NCI-H1105 treated with DMSO at 0.1 percent for 48 hours (cell line): ENCODE measurements at regions not wholly inside any gene's neighbourhood (a gene's known extent, or its start where the extent isn't known, plus 50 kb on each side); places are given as distances from the start of the nearest gene placed in this dataset.
A peak's percentile ranks its signal among the peaks of the same experiment; 100 is the strongest.

Source experiments
- DNase-seq: peaks from one replicate; lab custom pipeline; 2025; lab: John Stamatoyannopoulos, UW

DNA sequence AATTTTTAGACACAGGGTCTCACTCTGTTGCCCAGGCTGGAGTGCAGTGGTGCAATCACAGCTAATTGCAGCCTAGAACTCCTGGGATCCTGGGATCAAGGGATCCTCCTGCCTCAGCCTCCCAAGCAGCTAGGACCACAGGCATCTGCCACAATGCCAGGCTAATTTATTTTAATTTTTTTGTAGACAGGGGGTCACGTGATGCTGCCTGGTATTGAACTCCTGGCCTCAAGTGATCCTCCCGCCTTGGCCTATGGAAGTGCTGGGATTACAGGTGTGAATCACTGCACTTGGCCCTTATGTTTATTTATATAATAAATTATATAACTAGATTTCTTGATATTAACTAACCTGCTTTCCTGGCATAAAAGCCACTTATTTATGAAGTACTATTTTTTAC lies 1081.7 kb upstream of the FANCL start:
- DNase-seq, result no peak

DNA sequence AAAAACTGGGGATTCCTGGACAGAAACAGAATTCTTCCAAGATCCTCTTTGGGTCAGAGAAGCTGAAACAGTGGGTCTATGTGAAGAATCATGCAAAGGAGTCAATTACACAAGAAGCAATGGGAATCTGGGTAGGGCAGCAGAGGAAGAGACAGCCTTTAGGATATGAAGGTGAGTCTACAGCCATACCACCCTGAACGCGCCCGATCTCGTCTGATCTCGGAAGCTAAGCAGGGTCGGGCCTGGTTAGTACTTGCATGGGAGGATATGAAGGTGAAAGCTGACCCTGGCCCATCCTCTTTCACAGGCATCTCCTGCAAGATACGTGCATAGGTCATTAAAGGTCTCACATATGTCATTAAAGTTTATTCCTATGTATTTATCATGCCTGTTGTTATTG lies 1080.9 kb upstream of the FANCL start:
- no peak for DNase-seq

DNA sequence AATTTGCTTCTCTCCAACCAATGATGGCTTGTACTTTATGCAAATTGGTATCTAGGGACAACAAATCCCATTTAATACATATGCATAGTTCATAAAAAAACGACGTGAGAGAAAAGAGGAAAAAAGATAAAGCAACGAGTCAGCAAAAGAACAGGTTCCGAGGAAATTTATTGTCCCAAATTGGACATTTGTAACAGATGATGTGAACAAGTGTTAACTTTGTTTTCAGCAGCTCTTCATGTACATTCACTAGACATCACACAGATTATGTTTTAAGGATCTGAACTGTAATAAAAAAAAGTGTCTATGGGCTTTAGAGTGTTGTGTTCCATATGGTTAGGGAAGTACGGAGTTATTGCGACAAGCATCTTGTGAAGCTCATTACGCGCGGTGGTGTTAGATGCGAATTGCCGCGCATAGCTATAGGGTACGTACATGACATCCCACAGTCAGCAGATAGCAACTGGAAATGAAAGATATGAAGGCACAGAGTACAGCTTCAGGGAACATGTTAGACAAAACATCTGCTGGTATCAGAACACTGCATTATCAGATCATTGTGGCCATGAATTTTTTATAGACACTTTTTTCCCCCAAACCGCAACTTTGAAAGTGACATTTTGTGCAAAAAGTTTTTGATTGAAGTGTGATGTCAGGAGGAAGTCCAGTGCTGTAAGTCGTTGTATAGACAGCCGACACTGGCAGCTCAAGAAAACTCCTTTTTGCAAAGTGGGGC lies 1073.1 kb upstream of the FANCL start:
- no peak for DNase-seq

DNA sequence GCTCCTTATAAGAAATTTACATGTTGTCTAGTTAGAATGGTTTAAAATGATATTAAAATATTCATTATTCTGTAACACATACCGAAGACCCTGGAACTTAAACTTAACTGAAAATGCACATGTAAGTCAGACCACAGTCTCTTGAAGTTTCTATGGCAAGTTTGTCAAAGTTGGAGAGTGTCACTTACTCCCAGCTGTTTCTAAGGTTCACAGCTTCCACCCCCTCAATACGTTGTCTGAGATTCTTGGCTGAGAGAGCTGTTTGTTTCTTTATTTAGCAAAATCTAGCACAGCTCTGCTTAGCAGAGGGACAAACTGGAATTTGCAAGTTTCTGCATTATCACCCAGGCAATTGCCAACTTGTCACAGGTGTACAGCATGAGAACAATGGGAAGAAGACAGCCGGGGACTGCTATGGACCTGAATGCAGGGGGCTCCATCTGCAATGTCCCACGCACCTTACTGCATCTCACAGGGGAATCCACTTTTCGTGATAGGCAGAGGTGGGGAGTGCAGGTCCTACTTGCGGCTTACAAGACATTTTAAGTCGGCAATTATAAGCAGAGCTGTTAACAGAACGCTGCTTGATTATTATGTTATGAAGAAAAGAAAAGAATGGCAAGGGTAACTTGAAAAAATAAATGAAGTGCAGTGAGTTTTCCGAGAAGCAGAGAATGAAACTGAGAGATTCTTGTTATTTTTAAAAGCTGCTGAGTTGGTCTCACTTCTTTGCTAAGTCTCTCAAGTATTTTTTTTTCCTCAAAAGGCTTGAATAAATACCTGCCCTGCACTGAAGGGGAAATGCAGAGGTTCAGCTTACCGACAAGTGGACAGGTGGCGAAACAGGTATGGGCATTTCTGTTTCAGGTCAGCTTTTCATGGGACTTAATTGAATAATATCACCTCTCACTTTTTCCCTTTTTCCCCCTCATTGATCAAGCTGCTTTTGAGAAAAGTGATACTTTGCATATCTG lies 1072.1 kb upstream of the FANCL start:
- no peak for DNase-seq

DNA sequence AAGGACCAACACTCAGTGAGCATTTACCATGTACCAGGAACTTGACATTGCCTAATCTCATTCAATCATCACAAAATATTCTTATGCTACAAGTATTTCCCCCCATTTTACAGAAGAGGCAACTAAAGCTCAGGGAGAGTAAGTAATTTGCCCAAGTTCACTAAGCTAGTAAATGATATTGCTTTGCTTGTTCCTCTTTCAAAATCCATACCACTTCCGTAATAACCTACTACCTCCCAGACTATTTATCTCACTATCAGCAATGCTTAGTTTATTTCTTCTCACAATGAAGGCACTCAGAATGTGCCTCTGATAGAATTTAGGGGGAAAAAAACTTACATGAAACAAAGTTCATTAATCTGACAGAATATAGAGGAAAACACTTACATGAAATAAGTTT lies 1070.9 kb upstream of the FANCL start:
- DNase-seq, result no peak

DNA sequence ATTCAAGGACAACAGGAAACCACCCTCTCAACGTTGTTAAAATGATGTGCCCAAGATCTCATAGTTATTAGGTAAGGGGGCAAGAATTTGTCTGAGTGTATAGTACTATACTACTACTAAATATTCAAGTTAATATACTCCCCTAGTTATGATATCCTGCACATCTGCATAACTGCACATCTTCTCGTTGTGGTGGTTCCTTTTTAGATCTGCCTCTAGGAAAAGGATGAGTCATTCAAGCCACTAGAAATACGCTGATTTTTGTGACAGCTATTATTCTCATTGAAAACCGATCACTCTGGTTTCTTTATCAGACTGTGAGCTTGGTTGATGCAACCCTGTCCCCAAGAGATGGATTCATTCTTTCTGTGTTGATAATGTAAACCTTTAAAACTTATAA lies 1067.0 kb upstream of the FANCL start:
- DNase-seq, result no peak

DNA sequence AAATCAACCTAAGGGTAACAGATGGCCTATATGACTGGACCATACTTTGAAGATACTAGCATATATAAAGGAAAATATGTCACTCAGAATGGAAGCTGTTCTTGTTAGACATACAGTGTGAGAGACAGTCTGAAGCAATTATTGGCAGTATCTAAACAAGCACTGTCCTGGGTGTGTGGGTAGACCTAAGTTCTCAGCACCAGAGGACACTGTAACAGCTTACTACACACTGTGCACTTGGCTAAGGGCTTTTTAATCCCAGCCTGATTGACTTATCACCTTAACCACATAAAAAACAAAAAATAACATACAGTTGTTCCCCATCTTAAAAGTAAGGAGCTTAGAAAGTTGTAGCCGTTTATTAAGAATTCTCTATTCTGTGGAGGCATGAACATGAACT lies 1066.1 kb upstream of the FANCL start:
- no peak for DNase-seq

DNA sequence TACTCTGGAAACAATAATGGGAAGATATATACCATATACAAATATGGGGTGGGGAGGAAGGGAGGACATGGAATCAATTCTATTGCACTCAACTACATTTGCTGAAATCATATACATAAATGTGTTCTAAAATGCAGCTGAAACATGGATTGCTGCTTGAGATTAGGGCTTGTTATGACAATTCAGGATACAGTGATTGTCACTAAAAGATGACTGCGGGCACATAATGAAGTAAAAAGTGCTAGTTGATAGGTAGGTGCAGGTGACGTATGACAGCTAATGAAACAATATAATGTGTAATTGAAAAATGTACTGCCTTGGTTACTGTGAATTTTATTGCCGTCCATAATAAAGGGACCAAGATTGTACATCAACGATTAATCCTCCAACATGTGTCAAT lies 1062.1 kb upstream of the FANCL start:
- no peak for DNase-seq

DNA sequence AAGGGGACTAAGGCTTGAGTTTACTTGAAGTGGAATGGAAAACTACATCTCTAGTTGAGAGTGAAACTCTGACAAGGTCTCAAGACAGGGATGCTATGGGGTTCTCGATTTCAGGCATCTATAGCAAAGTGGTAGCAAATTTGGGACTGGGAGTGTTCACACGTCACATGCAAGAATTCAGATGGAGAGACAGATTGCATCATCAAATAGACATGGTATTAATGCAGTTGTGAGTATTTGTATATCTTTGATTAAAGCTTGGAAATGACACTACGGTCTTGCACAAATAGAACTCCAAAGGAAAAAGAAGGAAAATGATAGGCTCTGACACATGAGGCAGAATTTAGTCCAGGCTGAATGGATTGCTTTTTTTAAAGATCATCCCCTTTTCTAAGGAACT lies 1061.6 kb upstream of the FANCL start:
- DNase-seq, result no peak

DNA sequence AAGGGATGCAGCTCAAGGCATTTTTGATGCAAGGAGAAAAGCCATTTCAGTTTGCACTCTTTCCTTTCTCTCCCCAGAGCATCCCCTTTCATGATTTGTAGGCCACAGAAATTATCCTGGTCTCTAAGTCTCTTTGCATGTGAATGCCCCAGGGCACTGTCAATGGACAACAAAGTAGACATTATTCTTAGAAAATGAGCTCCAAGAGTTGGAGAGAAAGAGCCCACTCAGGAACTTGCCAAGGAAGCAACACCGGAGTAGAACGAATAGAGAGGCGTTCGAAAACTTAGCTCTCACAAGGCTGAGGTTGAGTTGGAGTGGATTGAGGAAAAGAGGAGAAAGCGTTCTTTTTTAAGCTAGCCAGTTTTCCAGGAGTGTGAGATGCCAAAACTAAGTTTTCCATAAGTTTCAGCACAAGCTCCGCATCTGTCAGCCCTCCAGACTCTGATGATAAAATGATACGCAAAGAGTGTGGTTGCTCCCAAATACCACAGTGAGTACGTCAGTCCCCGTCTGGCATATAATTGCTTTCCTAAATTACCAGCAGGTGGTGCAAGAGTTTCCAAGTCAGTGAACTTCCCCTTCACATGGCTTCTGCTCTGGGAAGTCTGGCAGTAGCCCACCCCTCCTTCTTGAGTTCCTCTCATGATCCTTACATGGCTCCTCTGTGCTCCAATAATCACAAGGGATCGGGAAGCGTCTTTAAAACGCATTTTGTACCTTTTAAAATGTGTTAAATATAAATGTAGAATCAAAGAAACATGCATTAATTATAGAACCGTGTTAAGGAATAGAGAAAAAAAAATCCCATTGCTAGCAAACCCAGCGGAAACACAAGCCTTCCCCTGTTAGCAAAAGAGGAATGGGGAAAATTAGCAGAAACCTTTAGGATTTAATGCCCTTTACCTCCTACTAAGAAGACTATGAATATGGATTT lies 1060.6 kb upstream of the FANCL start:
- peak; percentile 66 for DNase-seq

DNA sequence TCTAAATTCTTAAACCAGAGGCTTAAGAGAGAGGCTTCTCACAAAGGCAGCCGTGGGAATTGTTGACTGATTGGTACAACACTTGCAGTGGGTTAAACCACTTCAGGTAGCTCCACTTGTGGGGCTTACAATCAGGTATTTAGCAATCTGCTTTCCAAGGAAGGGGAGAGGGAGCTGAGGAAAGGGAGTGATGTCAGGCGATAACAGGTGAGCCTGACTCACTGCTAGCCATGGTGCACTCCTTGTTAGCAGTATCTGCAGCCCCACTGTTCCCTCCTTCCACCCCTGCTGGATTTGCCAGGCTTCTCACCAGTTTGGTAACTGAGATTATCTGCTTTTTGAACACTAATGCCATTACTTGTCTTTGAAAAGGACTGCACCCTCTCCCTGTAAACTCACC lies 1056.7 kb upstream of the FANCL start:
- DNase-seq, result no peak

DNA sequence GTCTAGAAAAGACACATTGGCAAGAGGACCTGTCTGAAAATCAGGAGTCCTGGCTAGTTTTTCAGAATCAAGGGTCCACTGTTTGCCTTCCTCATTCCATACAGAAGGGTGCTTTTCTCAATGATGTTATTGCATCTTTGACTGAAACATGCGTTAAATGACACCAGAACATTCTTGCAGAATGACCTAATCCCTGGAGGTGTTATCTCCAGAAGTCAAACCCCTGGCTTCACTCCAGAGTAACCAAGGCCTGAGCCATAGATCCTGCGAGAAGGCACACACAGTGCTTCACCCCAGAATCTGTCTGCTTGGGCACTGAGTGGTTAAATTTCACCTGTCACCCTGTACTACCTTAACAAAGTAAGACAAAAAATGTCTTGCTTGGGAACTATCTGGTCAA lies 1055.2 kb upstream of the FANCL start:
- DNase-seq, result no peak

DNA sequence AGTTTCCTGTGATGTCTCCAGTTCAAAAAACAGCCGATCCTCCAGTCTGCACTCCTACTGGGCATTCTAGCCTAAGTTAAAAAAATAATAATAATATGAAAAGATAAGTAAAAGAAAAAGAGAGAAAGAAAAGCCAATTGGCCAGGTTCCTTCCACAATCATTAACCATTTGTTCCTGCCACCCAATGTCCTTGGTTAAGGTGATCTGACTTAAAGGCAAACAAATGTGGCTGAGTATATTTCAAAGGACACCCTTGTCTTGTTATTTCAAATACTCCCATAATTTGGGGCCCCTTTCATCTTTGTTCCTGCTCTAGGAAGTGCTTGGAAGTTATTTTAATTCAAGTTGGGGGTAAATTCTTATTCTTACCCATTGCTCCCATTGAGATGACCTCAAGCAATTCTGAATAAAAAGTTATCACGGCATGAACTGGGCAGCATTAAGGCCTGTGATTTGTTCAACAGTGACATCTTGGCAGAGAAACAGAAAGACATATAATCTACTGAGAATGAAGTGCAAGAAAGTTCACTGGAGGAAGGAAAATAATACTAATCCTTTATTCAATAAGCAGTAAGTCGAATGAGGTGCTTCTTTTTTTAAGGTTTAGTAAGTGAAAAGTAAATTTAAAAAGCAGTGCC lies 1054.5 kb upstream of the FANCL start:
- DNase-seq, result no peak

DNA sequence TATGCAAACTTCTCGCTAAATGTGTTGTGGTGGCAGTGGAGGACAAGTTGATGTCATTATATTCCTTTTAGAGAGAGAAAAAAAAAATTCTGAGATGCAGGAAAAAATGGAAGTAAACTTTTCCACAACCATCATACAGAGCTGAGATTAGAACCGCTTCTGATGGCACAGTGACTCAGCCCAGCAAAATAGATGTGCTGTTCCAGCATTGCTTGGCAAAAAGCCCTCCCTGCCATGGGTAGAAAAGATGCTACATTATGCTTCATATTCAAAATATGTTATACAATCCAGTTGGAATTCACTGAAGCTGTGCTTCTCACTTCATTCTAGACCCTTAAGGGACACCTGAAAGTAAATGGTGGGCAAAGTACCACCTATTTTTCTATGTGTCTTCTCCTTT lies 1047.6 kb upstream of the FANCL start:
- DNase-seq, result no peak

DNA sequence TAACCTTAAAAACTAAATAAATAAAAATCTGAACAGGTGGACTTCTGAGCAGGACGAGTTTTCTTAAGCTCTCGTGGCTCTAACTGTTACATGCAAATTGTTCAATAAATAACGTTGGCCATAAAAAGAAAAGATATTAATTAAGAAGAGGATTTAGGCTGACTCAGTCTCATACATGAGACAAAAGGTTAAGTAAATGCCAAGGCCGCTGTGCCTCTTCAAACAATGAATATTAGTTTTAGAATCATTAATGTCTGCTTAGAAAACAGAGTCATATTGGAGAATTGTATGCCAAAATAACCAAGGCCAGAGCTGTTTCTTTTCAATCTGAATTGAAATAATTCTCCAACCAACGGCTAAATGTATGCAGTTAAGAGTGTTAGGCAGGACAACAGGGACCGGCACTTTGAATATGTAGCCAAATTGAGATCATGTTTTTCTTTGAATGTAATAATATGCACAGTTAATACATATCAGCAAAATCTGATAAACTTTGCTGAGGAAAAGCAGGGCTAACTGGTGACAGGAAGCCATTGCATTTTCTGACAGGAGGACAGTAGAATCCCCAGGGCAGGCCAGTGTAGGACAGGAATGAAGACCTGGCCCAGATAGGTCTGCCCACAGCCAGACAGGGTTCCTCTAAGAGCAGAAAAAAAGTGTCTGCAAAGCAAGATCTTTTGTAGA lies 1041.4 kb upstream of the FANCL start:
- DNase-seq, result no peak

DNA sequence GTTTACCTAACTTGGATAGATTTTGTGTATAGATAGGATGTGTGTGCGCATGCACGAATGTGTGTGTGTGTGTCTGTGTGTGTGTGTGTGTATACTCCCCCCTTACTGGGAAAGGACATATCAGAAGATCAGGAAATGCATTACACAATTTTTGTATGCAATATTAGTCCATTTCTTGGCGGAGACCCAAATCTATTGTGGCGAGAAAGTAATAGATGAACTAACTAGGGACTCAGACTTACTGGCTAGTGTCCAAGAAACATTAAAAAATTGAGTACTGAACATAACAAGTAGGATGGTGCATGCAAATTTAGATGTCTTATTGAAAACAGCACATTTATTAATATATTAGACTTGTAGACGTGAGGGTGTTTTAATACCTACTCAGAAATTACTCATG lies 1036.5 kb upstream of the FANCL start:
- DNase-seq, result peak; percentile 78

DNA sequence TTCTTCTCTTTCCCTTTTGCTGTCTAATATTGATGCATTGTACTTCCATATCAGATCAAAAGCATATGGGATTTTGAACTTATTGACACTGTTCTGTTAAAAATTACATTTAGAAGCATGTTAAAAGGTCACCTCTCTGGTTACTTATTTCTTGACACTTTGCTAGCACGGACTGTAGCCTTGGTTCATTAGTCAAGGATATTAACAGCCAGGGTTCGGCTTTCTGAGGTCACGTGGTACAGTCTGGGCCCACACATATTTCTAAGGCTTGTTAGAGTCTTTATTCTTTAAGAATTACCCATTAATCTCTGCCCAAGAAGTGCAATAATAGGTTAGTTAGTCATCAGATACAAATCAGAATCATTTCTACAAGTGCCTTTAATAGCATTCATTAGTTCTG lies 1035.8 kb upstream of the FANCL start:
- no peak for DNase-seq

DNA sequence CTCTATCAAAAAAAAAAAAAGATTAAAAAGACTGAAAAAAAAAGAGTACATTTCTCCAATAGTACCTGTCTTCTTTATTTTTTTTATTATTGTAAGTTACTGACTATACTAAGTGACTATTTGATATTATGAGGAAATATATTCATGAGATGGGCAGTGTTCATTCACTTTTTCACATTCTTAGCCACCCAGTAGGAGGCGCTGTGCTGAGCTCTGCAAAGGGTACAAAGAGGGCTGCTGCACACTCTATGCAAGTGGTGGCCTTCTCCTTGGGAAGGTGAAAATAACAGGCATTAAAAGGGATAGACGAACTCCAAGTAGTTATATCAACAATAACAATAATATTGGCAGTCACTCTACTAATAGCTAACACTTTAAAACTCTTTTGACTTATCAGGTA lies 1034.9 kb upstream of the FANCL start:
- DNase-seq, result no peak

DNA sequence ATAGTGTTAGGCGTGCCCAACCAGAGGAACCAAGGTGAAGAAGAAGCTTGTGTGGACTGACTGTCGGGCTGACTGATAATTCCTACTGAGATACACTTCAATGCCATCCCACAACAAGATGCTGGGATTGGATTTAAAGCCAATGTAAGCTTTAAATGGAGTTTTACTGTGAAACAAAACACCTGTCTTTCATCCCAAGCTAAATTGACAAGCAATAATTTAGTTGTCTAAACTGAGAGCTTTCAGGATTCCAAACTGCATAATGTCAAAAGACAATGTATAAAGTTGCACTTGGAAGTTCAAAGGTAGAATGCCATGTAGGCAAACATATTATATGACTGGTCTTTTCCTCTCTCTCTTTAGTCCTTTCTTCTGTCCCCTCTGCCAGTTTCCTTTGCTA lies 1025.3 kb upstream of the FANCL start:
- no peak for DNase-seq

DNA sequence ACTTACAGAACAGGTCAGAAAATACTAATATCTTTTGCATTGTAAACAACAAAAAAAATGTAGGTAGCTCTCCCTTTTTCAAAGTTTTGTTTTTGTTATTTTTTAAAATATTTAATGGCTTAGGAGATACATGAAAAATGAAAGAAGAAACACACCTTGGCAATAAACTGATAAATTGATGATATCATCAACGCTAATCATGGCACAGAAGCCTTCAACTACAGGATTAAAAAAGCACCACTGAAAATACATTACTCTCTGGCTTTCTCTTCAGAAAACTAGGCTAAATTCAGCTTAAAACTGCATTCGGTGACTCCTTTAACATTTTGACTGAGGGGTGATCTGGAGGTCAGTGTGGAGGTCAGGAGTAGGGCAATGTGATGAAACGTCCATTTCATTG lies 1018.8 kb upstream of the FANCL start:
- DNase-seq, result no peak

DNA sequence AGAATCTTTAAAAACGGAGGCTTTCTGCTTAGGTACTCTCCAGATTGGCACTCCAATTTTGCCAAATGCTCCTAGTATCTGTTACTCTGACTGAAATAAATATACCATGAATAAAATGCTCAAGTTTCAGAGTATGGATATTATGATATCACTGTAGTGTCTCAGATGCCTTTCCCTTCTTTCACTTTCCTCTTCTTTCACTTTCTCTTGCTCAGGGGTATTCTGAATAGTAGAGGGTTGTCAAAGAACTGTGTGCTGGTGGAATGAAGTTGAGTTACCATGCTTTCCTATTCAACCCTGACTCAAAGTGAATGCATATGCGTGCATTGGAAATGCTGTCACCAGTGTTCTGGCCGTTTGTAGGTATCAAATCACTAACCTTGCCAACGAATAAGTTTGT lies 1015.2 kb upstream of the FANCL start:
- DNase-seq, result no peak
